NT2/D1 (cell line): ENCODE measurements at regions not wholly inside any gene's neighbourhood (a gene's known extent, or its start where the extent isn't known, plus 50 kb on each side); places are given as distances from the start of the nearest gene placed in this dataset.

ENCODE experiments used
- DNase-seq: peaks from one replicate; pipeline ENCODE4 v3.0.0-alpha.2; 2011; ENCODE audit warnings: low read depth, low spot score
- H3K27me3 ChIP-seq: 2 replicates; pipeline ENCODE4 v1.6.0; 2011; ENCODE audit warnings: mild to moderate bottlenecking; ENCODE audit not compliant: insufficient read length, insufficient read depth
- H3K36me3 ChIP-seq: 2 replicates; pipeline ENCODE4 v1.6.1; 2011; ENCODE audit warnings: mild to moderate bottlenecking, low read length, mixed read lengths; ENCODE audit not compliant: insufficient read depth, insufficient read length
- H3K4me1 ChIP-seq: 2 replicates; pipeline ENCODE4 v1.5.1; 2011; ENCODE audit not compliant: insufficient read depth, insufficient read length
- H3K4me3 ChIP-seq: 2 replicates; pipeline ENCODE4 v1.5.1; 2011; ENCODE audit warnings: low read depth; ENCODE audit not compliant: insufficient read length
- H3K9ac ChIP-seq: 2 replicates; pipeline ENCODE4 v1.6.0; 2011; ENCODE audit warnings: low read depth; ENCODE audit not compliant: insufficient read length
- H3K9me3 ChIP-seq: 2 replicates; pipeline ENCODE4 v1.5.1; 2011; ENCODE audit warnings: mild to moderate bottlenecking, low read length; ENCODE audit not compliant: insufficient read depth
- SUZ12 ChIP-seq: IDR thresholded peaks from 2 replicates; pipeline ENCODE4 v1.6.1; 2011; ENCODE audit not compliant: insufficient read length, insufficient read depth; ENCODE audit errors: extremely low read depth
- YY1 ChIP-seq: IDR thresholded peaks from 2 replicates; pipeline ENCODE4 v1.6.1; 2011; ENCODE audit not compliant: insufficient read length, insufficient read depth
- ZNF274 ChIP-seq: IDR thresholded peaks from 2 replicates; pipeline ENCODE4 v1.6.1; 2011; ENCODE audit warnings: mild to moderate bottlenecking, low read depth, low read length

DNA sequence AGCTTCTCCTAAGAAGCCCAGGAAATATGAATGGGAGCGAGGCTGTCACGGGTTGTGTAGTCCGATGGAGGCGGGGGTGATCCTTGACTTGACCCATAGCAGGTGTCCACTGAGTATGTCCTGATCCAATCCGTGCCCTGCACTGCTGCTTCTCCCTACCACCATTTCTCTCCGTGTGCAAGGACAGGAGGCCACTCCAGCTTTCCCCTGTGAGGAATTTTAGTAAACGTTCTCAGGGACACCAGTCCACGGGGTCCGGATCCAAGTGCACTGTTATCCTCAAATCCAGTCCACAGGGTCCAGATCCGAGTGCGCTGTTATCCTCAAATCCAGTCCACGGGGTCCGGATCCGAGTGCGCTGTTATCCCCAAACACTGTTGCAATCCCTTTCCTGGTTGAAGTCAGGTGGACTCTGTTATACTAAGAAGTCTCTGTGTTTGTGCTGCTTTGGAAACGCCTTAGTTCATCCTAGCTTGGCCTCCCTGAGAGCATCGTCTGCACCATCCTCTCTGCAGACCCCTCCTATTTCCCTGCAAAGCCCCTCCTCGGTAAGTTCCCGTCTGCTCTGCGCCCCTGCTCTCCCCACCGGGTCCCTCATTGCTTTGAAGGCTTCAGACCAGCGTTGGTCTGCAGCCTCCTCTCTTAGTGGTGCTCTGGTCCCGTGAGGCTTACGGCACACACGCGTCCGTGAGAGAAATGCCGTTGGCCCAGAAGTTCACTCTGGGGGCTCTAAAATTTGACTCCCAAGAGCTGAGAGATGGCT is 303.5 kb downstream of the TEX29 start:
- TF ChIP-seq YY1 (no peak), SUZ12 (no peak), ZNF274 (no peak)
- Histone ChIP-seq H3K4me3 (no peak overlapping the region), H3K9ac (no peak overlapping the region), H3K4me1 (peaks cover 4% of the 10 kb centered on the region), H3K27me3 (no peaks in the 10 kb centered on the region), H3K36me3 (no peaks in the 10 kb centered on the region), H3K9me3 (no peaks in the 10 kb centered on the region)
- DNase-seq, result no peak

DNA sequence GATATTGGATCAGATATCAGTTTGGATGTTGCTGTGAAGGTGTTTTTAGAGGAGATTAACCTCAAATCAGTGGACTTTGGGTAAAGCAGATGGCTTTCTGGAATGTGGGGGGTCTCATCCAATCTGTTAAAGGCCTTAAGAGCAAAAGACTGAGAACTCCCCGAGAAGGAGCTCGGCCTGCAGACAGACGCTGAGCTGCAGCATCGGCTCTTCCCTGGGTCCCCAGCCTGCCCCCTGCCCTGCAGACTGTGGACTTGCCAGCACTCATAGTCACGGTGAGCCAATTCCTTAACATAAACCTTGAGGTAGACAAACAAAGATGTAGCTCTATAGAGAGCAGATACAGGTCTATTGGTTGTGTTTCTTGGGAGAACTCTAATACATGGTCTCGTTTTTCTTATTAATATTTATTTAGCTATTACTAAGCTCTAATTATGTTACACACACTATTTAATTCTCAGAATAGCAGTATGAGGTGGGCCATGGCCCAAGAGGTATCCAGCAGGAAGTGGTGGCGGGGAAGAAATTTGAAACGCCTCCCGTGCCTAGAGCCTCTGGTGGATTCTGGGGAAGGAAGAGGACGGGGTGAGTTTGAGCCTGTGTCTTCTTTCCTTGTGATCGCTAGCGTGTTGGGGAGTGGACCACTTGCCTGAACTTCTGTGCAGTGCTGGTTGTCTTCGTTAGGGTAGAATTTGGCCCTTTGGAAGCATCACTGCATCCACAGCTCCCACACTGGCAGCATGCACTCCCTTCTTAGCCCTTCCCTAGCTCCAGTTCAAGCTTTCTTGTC is 305.3 kb downstream of the TEX29 start:
- TF ChIP-seq ZNF274 (no peak), SUZ12 (no peak), YY1 (no peak)
- Histone ChIP-seq H3K9me3 (no peaks in the 10 kb centered on the region), H3K36me3 (no peaks in the 10 kb centered on the region), H3K9ac (no peak overlapping the region), H3K4me1 (peaks cover 4% of the 10 kb centered on the region), H3K27me3 (no peaks in the 10 kb centered on the region), H3K4me3 (no peak overlapping the region)
- DNase-seq, result no peak

DNA sequence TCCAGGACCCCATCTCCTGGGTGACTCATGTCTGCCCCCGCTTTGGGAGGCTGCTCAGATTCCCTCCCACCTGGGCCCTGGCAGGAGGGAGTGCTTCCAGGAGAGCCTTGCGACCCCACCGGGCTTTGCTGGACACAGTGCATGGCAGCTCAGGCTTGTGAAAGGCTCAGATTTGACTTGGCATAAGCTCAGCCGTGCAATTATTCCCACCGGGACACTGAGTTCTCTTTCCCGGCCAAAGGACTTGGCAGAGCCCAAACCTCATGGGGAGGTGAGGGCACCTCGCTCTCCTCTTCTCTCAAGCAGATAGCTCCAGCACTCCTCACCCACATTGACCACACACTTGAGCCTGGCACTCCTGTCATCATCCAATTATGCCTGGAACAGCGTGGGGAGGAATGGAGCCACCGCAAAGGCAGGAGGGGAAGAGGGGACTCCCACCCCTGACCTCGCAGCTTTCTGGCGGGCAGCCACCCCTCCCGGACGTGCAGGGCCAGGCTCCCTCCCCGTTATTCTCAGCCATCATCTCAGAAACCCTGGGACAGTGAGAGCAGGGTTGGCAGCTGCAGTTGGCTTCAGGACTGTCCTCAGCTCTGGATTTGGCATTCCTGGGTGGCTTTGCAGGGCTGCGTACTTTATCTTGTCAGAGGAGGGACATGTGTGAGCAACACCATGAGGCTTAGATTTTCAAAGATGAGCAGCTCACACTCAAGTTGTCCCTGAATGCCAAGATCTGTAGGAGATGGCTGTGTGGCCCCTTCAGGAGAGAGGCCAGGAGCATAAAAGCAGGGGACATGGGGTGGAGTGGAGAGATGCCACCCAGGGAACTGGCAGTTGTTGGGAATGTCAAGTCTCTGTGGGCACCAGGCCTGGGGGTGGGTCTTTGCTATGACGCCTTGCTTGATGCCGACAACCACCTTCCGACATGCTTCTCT is 306.2 kb downstream of the TEX29 start:
- Histone ChIP-seq H3K27me3 (no peaks in the 10 kb centered on the region), H3K9ac (no peak overlapping the region), H3K4me1 (peaks cover 4% of the 10 kb centered on the region), H3K36me3 (no peaks in the 10 kb centered on the region), H3K9me3 (no peaks in the 10 kb centered on the region), H3K4me3 (no peak overlapping the region)
- DNase-seq, result no peak
- TF ChIP-seq YY1 (no peak), ZNF274 (no peak), SUZ12 (no peak)

DNA sequence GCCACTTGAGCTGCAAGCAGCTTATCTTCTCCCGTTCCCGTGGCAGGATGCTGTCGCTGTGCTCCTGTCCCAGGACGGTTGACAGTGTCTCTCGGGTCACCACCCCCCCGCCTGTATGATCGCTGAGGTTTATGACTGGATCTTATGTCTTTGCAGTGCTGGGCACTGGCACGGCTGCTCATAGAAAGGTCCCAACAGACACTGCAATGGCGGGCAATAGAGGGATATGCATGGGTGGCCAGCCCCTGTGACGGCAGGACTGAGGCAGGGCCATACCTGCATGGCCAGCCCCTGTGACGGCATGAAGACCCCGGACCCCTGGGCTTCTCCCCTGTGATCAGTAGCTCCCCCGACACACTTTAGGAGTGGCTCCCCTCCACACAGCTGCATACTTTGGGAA is 307.2 kb downstream of the TEX29 start:
- TF ChIP-seq SUZ12, result no peak
- TF ChIP-seq YY1, result no peak
- no peak for TF ChIP-seq ZNF274
- no peak for DNase-seq
- H3K9me3 ChIP-seq, result no peaks in the 10 kb centered on the region
- no peaks in the 10 kb centered on the region for H3K27me3 ChIP-seq
- no peak overlapping the region for H3K4me3 ChIP-seq
- no peak overlapping the region for H3K9ac ChIP-seq
- no peaks in the 10 kb centered on the region for H3K36me3 ChIP-seq
- H3K4me1 ChIP-seq, result peaks cover 4% of the 10 kb centered on the region

DNA sequence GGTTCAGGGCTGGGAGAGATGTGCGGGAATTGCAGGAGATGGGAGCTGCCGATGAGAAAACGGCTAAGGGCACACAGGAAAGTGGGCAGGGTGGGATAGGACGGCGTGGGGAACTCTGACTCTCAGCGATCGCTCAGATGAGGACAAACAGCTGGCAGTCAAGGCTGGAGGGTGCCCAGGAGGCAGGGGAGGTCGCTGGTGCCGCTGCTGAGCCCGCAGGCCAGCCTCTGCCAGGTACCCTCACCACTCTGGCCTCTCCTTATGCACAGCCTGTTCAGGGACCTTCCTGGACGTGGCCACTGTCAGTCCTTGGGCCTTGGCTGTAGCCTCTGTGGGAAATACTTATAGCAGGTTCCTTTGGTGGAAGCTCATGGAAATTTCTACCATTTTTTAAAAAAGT is 308.6 kb downstream of the TEX29 start:
- Histone ChIP-seq H3K27me3 (no peaks in the 10 kb centered on the region), H3K36me3 (no peaks in the 10 kb centered on the region), H3K4me1 (no peaks in the 10 kb centered on the region), H3K4me3 (no peak overlapping the region), H3K9me3 (no peaks in the 10 kb centered on the region), H3K9ac (no peak overlapping the region)
- TF ChIP-seq ZNF274, result no peak
- no peak for TF ChIP-seq YY1
- no peak for TF ChIP-seq SUZ12
- DNase-seq, result no peak

DNA sequence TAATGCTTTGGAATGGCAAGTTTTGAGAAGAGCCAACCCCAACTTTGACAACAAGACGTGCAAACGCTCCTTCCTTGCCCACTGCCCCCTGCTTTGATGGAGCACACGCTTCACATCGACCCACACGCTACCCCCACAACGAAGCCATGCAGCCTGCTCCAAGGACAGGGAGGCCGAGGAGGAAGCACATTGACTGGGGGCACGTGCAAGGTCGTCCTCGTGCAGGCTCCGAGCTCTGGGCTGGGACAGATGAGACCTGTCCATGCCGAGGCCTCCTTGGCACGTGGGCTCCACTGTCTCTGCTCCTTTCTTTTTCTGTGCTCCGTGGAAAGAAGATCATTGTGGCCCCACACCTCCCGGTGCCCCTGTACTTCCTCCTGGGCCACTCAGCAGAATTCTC is 309.0 kb downstream of the TEX29 start:
- TF ChIP-seq YY1 (no peak), SUZ12 (no peak), ZNF274 (no peak)
- no peaks in the 10 kb centered on the region for H3K9me3 ChIP-seq
- no peak for DNase-seq
- H3K4me3 ChIP-seq, result no peak overlapping the region
- no peaks in the 10 kb centered on the region for H3K27me3 ChIP-seq
- H3K9ac ChIP-seq, result no peak overlapping the region
- H3K36me3 ChIP-seq, result no peaks in the 10 kb centered on the region
- no peaks in the 10 kb centered on the region for H3K4me1 ChIP-seq
